GM12878 (cell line): ENCODE measurements at regions not wholly inside any gene's neighbourhood (a gene's known extent, or its start where the extent isn't known, plus 50 kb on each side); places are given as distances from the start of the nearest gene placed in this dataset.

Experiments
- ATAC-seq: fragments of 200-7000 bp; cut with Tn5 transposase; 3 replicates; pipeline ENCODE4 v1.9.1; 2020; ENCODE audit warnings: mild to moderate bottlenecking, moderate library complexity
- BruUV-seq: library from RNA; stranded (reverse); fragments of 400-500 nt; replicated peaks from 2 replicates; lab custom pipeline; 2021; lab: Mats Ljungman, UMichigan
- CTCF ChIA-PET: fragments of 300-600 bp; sonication (Branson Sonifier 250); formaldehyde crosslinking; extraction: SDS; loops from one replicate; lab custom pipeline; 2021; ENCODE audit warnings: inconsistent platforms; lab: Yijun Ruan, JAX
- POLR2A ChIA-PET: fragments of 350-600 bp; formaldehyde crosslinking; extraction: SDS; loops from one replicate; lab custom pipeline; 2021; ENCODE audit warnings: inconsistent platforms; lab: Charles Lee
- RAD21 ChIA-PET: fragments of 300-600 bp; sonication (Branson Sonifier 250); formaldehyde crosslinking; loops from one replicate; lab custom pipeline; 2023; ENCODE audit warnings: antibody characterized with exemption; ENCODE audit not compliant: unreplicated experiment; lab: Charles Lee
- SMC1A ChIA-PET: fragments of 300-600 bp; sonication (Branson Sonifier 250); formaldehyde crosslinking; loops from one replicate; lab custom pipeline; 2023; ENCODE audit not compliant: unreplicated experiment, uncharacterized antibody; lab: Charles Lee
- DNase-seq: peaks from one replicate; pipeline ENCODE4 v3.0.0-alpha.2; 2011; ENCODE audit warnings: low read depth, low spot score
- FAIRE-seq: peaks from 3 replicates; lab custom pipeline; 2011; peaks lifted over from hg19 to GRCh38; lab: Jason Lieb, UNC
- H2AFZ ChIP-seq: 2 replicates; pipeline ENCODE4 v1.6.0; 2011; ENCODE audit warnings: low read depth, low read length, control low read depth; ENCODE audit not compliant: control insufficient read depth
- H3K27ac ChIP-seq: 2 replicates; pipeline ENCODE4 v1.5.1; 2011; ENCODE audit warnings: control low read depth; ENCODE audit not compliant: control insufficient read depth, insufficient read depth
- H3K27me3 ChIP-seq, 2 experiments: replicated peaks in 1 of 2; 2 replicates each; pipeline versions ENCODE4 v1.6.0 to v1.6.1; 2011; ENCODE audit warnings: low read length in 1 of 2; ENCODE audit not compliant: control insufficient read depth in 2 of 2, insufficient read depth in 2 of 2
- H3K36me3 ChIP-seq, 2 experiments: 2 replicates each; pipeline ENCODE4 v1.5.1; 2011; ENCODE audit warnings: low read length in 1 of 2; ENCODE audit not compliant: control insufficient read depth in 2 of 2, insufficient read depth in 2 of 2
- H3K4me1 ChIP-seq: 2 replicates; pipeline ENCODE4 v1.6.1; 2011; ENCODE audit warnings: mild to moderate bottlenecking, low read length, moderate library complexity, mixed read lengths; ENCODE audit not compliant: control insufficient read depth, insufficient read depth
- H3K4me2 ChIP-seq: 2 replicates; pipeline ENCODE4 v1.6.0; 2011; ENCODE audit warnings: control low read depth; ENCODE audit not compliant: control insufficient read depth, insufficient read depth
- H3K4me3 ChIP-seq: fragments of 200-600 bp; sonication (generic); 2 replicates; pipeline ENCODE4 v1.5.1; 2016
- H3K79me2 ChIP-seq: 2 replicates; pipeline ENCODE4 v1.6.0; 2011; ENCODE audit warnings: low read length; ENCODE audit not compliant: control insufficient read depth, insufficient read depth
- H3K9ac ChIP-seq: 2 replicates; pipeline ENCODE4 v1.8.0; 2011; ENCODE audit warnings: low read length, control low read depth, mixed read lengths; ENCODE audit not compliant: control insufficient read depth, insufficient read depth
- H3K9me3 ChIP-seq: replicated peaks from 3 replicates; pipeline ENCODE4 v1.5.1; 2011; ENCODE audit warnings: mild to moderate bottlenecking, low read length; ENCODE audit not compliant: control insufficient read depth, insufficient read depth
- H4K20me1 ChIP-seq: 2 replicates; pipeline ENCODE4 v1.6.0; 2011; ENCODE audit not compliant: control insufficient read depth, insufficient read depth
- BCL11A ChIP-seq: IDR thresholded peaks from 2 replicates; pipeline ENCODE4 v1.6.1; 2011; ENCODE audit warnings: low read depth, low read length
- FOXM1 ChIP-seq: IDR thresholded peaks from 2 replicates; pipeline ENCODE4 v1.6.1; 2012; ENCODE audit warnings: low read depth, mild to moderate bottlenecking, inconsistent platforms, low read length, moderate library complexity
- HDAC2 ChIP-seq: fragments of 200-600 bp; sonication (generic); IDR thresholded peaks from 2 replicates; pipeline ENCODE4 v1.6.1; 2017
- HDAC6 ChIP-seq: fragments of 200-600 bp; sonication (generic); IDR thresholded peaks from one replicate; pipeline ENCODE4 v1.8.0; 2017; ENCODE audit warnings: antibody characterized with exemption; ENCODE audit not compliant: unreplicated experiment
- MTA2 ChIP-seq: fragments of 450-650 bp; IDR thresholded peaks from 2 replicates; pipeline ENCODE4 v1.6.1; 2016; ENCODE audit warnings: low read depth, mild to moderate bottlenecking, moderate library complexity
- NR2C1 ChIP-seq: fragments of 450-650 bp; IDR thresholded peaks from 2 replicates; pipeline ENCODE4 v1.6.1; 2017; ENCODE audit warnings: antibody characterized with exemption, mild to moderate bottlenecking, moderate library complexity
- PAX5 ChIP-seq: IDR thresholded peaks from 2 replicates; pipeline ENCODE4 v1.6.1; 2011; ENCODE audit warnings: low read depth, low read length, borderline replicate concordance
- STAT1 ChIP-seq: fragments of 450-650 bp; conservative IDR thresholded peaks from 2 replicates; pipeline ENCODE4 v1.6.1; 2014; ENCODE audit warnings: antibody characterized with exemption, mild to moderate bottlenecking
- TCF7 ChIP-seq: IDR thresholded peaks from 2 replicates; pipeline ENCODE4 v1.6.1; 2014; ENCODE audit warnings: antibody characterized with exemption, borderline replicate concordance
- USF1 ChIP-seq: IDR thresholded peaks from 2 replicates; pipeline ENCODE4 v1.6.1; 2011; ENCODE audit warnings: borderline replicate concordance, low read depth, mild to moderate bottlenecking, moderate library complexity, mixed read lengths, low read length; ENCODE audit not compliant: insufficient read depth; ENCODE audit errors: extremely low read length
- ZSCAN29 ChIP-seq: fragments of 450-650 bp; IDR thresholded peaks from 2 replicates; pipeline ENCODE4 v1.6.1; 2017; ENCODE audit warnings: mild to moderate bottlenecking, moderate library complexity
- WGBS: methylation state at CpG from one replicate; pipeline ENCODE4 v1.1.6; 2016; ENCODE audit warnings: low lambda C conversion rate; ENCODE audit not compliant: insufficient replicate concordance, insufficient coverage; ENCODE audit errors: missing lambda C conversion rate; 5-methylcytosine and 5-hydroxymethylcytosine counted together
- in situ Hi-C: fragments of 300-500 bp; cut with MboI; formaldehyde crosslinking; loops from 9 replicates; pipeline ENCODE4 v1.14.3; 2018; ENCODE audit warnings: mixed read lengths
- intact Hi-C: fragments of 100-400 bp; cut with micrococcal nuclease; formaldehyde crosslinking; loops from one replicate; pipeline ENCODE4 v1.14.2; 2022; ENCODE audit not compliant: unreplicated experiment
- TF ChIP-seq, protein P1 (sequence below): fragments of 450-650 bp; IDR thresholded peaks from 2 replicates; pipeline ENCODE4 v1.6.1; 2017; ENCODE audit warnings: antibody characterized with exemption, mild to moderate bottlenecking, moderate library complexity

GRCh38 chr2:236676136-236676873 is 106.7 kb downstream of the ACKR3 start:
- no peaks in the 10 kb centered on the region for H3K9me3 ChIP-seq
- CTCF ChIA-PET, result no interaction called here
- H3K4me3 ChIP-seq, result no peak overlapping the region
- no peaks in the 10 kb centered on the region for H3K4me1 ChIP-seq
- no peak for FAIRE-seq
- H3K27me3 ChIP-seq, result peaks cover 0 to 1% of the 10 kb centered on the region in 2 experiments; a peak in 2 of 4 replicates
- TF ChIP-seq MTA2, result no peak
- TF ChIP-seq, protein P1, sequence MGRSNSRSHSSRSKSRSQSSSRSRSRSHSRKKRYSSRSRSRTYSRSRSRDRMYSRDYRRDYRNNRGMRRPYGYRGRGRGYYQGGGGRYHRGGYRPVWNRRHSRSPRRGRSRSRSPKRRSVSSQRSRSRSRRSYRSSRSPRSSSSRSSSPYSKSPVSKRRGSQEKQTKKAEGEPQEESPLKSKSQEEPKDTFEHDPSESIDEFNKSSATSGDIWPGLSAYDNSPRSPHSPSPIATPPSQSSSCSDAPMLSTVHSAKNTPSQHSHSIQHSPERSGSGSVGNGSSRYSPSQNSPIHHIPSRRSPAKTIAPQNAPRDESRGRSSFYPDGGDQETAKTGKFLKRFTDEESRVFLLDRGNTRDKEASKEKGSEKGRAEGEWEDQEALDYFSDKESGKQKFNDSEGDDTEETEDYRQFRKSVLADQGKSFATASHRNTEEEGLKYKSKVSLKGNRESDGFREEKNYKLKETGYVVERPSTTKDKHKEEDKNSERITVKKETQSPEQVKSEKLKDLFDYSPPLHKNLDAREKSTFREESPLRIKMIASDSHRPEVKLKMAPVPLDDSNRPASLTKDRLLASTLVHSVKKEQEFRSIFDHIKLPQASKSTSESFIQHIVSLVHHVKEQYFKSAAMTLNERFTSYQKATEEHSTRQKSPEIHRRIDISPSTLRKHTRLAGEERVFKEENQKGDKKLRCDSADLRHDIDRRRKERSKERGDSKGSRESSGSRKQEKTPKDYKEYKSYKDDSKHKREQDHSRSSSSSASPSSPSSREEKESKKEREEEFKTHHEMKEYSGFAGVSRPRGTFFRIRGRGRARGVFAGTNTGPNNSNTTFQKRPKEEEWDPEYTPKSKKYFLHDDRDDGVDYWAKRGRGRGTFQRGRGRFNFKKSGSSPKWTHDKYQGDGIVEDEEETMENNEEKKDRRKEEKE, result no peak
- no peak for TF ChIP-seq STAT1
- no peak for TF ChIP-seq NR2C1
- no peak for TF ChIP-seq BCL11A
- no peak for TF ChIP-seq USF1
- no peak for TF ChIP-seq PAX5
- no peak for TF ChIP-seq HDAC6
- TF ChIP-seq TCF7, result no peak
- TF ChIP-seq HDAC2, result no peak
- no peak for TF ChIP-seq FOXM1
- no peak for TF ChIP-seq ZSCAN29
- H4K20me1 ChIP-seq, result no peaks in the 10 kb centered on the region
- H3K9ac ChIP-seq, result no peak overlapping the region
- no peak for ATAC-seq
- BruUV-seq, result no TSS peak
- SMC1A ChIA-PET, result no interaction called here
- RAD21 ChIA-PET, result no interaction called here
- intact Hi-C loops (no loop called here), in situ Hi-C loops (no loop called here)
- DNase-seq, result no peak
- no peaks in the 10 kb centered on the region for H3K79me2 ChIP-seq
- POLR2A ChIA-PET, result no interaction called here
- WGBS, result 0% methylated on average over 2 of the region's 2 CpGs
- H2AFZ ChIP-seq, result no peak overlapping the region
- H3K4me2 ChIP-seq, result no peak overlapping the region
- H3K36me3 ChIP-seq, result no peaks in the 10 kb centered on the region
- no peak overlapping the region for H3K27ac ChIP-seq
